ENCODE measurements at regions not wholly inside any gene's neighbourhood (a gene's known extent, or its start where the extent isn't known, plus 50 kb on each side); places are given as distances from the start of the nearest gene placed in this dataset.

DNA sequence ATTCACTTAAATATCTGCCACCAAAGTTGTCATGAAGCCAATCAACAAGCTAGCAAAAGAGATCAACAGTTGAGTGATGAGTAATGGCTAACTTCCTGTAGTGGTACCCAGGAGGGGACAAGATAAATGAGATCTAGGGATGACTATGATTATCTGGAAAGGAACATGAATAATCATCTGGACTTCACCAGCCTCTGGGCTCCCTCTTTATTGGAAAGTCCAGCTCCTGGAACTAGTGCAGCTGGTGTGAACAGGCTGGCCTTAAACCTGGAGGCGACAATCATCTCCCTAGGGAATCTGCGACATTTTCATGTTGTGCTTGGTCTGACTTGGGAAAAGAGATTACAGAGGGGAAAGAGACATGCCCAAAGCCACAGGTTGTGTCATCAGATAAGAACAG, 518.6 kb downstream of the GRIN2A start:
- TF ChIP-seq FOSL1 (tag; conservative IDR thresholded peaks at IDR 0.05) (no peak), SPI1 (IDR thresholded peaks at IDR 0.05; ENCODE audit: borderline replicate concordance, low read depth, low read length) (no peak), TEAD1 (CRISPR knock-in tag; IDR thresholded peaks at IDR 0.05) (no peak), ZNF274 (IDR thresholded peaks at IDR 0.05; ENCODE audit: borderline replicate concordance, low read depth, low read length) (no peak), SP1 (CRISPR knock-in tag; IDR thresholded peaks at IDR 0.05) (no peak), GATA2 (CRISPR knock-in tag; IDR thresholded peaks at IDR 0.05) (no peak), RFX5 (IDR thresholded peaks at IDR 0.05; ENCODE audit: low read depth, low read length) (no peak)
- TF ChIP-seq, protein P1, sequence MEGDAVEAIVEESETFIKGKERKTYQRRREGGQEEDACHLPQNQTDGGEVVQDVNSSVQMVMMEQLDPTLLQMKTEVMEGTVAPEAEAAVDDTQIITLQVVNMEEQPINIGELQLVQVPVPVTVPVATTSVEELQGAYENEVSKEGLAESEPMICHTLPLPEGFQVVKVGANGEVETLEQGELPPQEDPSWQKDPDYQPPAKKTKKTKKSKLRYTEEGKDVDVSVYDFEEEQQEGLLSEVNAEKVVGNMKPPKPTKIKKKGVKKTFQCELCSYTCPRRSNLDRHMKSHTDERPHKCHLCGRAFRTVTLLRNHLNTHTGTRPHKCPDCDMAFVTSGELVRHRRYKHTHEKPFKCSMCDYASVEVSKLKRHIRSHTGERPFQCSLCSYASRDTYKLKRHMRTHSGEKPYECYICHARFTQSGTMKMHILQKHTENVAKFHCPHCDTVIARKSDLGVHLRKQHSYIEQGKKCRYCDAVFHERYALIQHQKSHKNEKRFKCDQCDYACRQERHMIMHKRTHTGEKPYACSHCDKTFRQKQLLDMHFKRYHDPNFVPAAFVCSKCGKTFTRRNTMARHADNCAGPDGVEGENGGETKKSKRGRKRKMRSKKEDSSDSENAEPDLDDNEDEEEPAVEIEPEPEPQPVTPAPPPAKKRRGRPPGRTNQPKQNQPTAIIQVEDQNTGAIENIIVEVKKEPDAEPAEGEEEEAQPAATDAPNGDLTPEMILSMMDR (IDR thresholded peaks at IDR 0.05 in 2 of 3, conservative IDR thresholded peaks at IDR 0.05 in 1 of 3; ENCODE audit: insufficient read depth in 2 of 3, low read depth in 1 of 3, low read length in 3 of 3) = no peak
